ENCODE measurements at regions not wholly inside any gene's neighbourhood (a gene's known extent, or its start where the extent isn't known, plus 50 kb on each side); places are given as distances from the start of the nearest gene placed in this dataset.

- DNase-seq, result no peak
- Histone ChIP-seq H4K20me1 (ENCODE audit: insufficient read depth) (no peaks in the 10 kb centered on the region), H3K9me3 (no peaks in the 10 kb centered on the region), H3K27me3 (ENCODE audit: insufficient read depth) (no peaks in the 10 kb centered on the region), H2AFZ (ENCODE audit: low read depth) (no peak overlapping the region), H3K4me1 (ENCODE audit: control insufficient read depth in 1 of 2, insufficient read depth in 2 of 2, low read depth in 1 of 2, low read length in 1 of 2) (no peaks in the 10 kb centered on the region), H3F3A (replicated peaks; ENCODE audit: insufficient read depth) (no peaks in the 10 kb centered on the region), H3K4me3 (ENCODE audit: low read depth in 2 of 2, low read length in 1 of 2) (no peak overlapping the region), H3K27ac (ENCODE audit: low read depth in 2 of 2, low read length in 1 of 2) (no peak overlapping the region), H3K9ac (no peak overlapping the region), H3K9me2 (no peaks in the 10 kb centered on the region), H3K36me3 (replicated peaks in 1 of 2; ENCODE audit: control insufficient read depth in 1 of 2, insufficient read depth in 2 of 2, low read length in 1 of 2) (no peaks in the 10 kb centered on the region), H3K4me2 (no peak overlapping the region), H3K79me2 (ENCODE audit: insufficient read depth) (no peaks in the 10 kb centered on the region)
- ChIA-PET CTCF (no interaction called here), POLR2A (no interaction called here)
- no peak for TF ChIP-seq RXRA (IDR thresholded peaks at IDR 0.05; ENCODE audit: borderline replicate concordance, low read depth)
- TF ChIP-seq YY1 (IDR thresholded peaks at IDR 0.05; ENCODE audit: low read depth), result no peak
- no peak for TF ChIP-seq CHD2 (IDR thresholded peaks at IDR 0.05; ENCODE audit: low read length, partially characterized antibody)
- no peak for TF ChIP-seq NRF1 (IDR thresholded peaks at IDR 0.05; ENCODE audit: low read depth, low read length)
- TF ChIP-seq REST (IDR thresholded peaks at IDR 0.05; ENCODE audit: low read depth, low read length), result no peak
- TF ChIP-seq GABPA (IDR thresholded peaks at IDR 0.05; ENCODE audit: low read depth), result no peak
- TF ChIP-seq TCF12 (IDR thresholded peaks at IDR 0.05), result no peak
- TF ChIP-seq MXI1 (IDR thresholded peaks at IDR 0.05; ENCODE audit: low read depth, low read length), result no peak
- no peak for TF ChIP-seq FOSL2 (IDR thresholded peaks at IDR 0.05; ENCODE audit: borderline replicate concordance, low read depth)
- TF ChIP-seq ZBTB33 (IDR thresholded peaks at IDR 0.05; ENCODE audit: borderline replicate concordance, low read depth), result no peak
- TF ChIP-seq FOXM1 (IDR thresholded peaks at IDR 0.05; ENCODE audit: low read depth), result no peak
- 0% methylated on average over 1 of the region's 1 CpG for WGBS (ENCODE audit: low lambda C conversion rate)
Measured at GRCh38 chr2:155427470-155427869, 729.0 kb downstream of the KCNJ3 start.

- H3K9ac ChIP-seq, result no peak overlapping the region
- no peaks in the 10 kb centered on the region for H3K9me3 ChIP-seq
- no peak overlapping the region for H2AFZ ChIP-seq (ENCODE audit: low read depth)
- TF ChIP-seq TEAD4 (IDR thresholded peaks at IDR 0.05; ENCODE audit: borderline replicate concordance, insufficient read depth) (no peak), FOXM1 (IDR thresholded peaks at IDR 0.05; ENCODE audit: low read depth) (no peak), RCOR1 (IDR thresholded peaks at IDR 0.05; ENCODE audit: low read length) (no peak), MEF2A (IDR thresholded peaks at IDR 0.05; ENCODE audit: borderline replicate concordance, low read depth) (no peak), GABPA (IDR thresholded peaks at IDR 0.05; ENCODE audit: low read depth) (no peak), POLR2AphosphoS5 (IDR thresholded peaks at IDR 0.05; ENCODE audit: low read depth, low read length) (no peak), USF1 (IDR thresholded peaks at IDR 0.05; ENCODE audit: borderline replicate concordance, low read depth) (no peak), EP300 (IDR thresholded peaks at IDR 0.05; ENCODE audit: borderline replicate concordance in 1 of 2, low read depth in 1 of 2, low read length in 1 of 2) (no peak), MAX (IDR thresholded peaks at IDR 0.05; ENCODE audit: low read depth) (no peak), RFX5 (IDR thresholded peaks at IDR 0.05; ENCODE audit: low read length) (no peak), MXI1 (IDR thresholded peaks at IDR 0.05; ENCODE audit: low read depth, low read length) (no peak)
- H3K36me3 ChIP-seq (replicated peaks in 1 of 2; ENCODE audit: control insufficient read depth in 1 of 2, insufficient read depth in 2 of 2, low read length in 1 of 2), result no peaks in the 10 kb centered on the region
- ChIA-PET POLR2A (no interaction called here), CTCF (no interaction called here)
- no peaks in the 10 kb centered on the region for H3K9me2 ChIP-seq
- no peaks in the 10 kb centered on the region for H3K27me3 ChIP-seq (ENCODE audit: insufficient read depth)
- no peaks in the 10 kb centered on the region for H3F3A ChIP-seq (replicated peaks; ENCODE audit: insufficient read depth)
- WGBS (ENCODE audit: low lambda C conversion rate), result 5% methylated on average over 2 of the region's 2 CpGs
- H3K4me1 ChIP-seq (ENCODE audit: control insufficient read depth in 1 of 2, insufficient read depth in 2 of 2, low read depth in 1 of 2, low read length in 1 of 2), result no peaks in the 10 kb centered on the region
- H3K4me3 ChIP-seq (ENCODE audit: low read depth in 2 of 2, low read length in 1 of 2), result no peak overlapping the region
- H3K27ac ChIP-seq (ENCODE audit: low read depth in 2 of 2, low read length in 1 of 2), result no peak overlapping the region
- no peaks in the 10 kb centered on the region for H4K20me1 ChIP-seq (ENCODE audit: insufficient read depth)
- no peak overlapping the region for H3K4me2 ChIP-seq
- no peaks in the 10 kb centered on the region for H3K79me2 ChIP-seq (ENCODE audit: insufficient read depth)
- DNase-seq, result no peak
Measured at GRCh38 chr2:155424518-155424917, 726.0 kb downstream of the KCNJ3 start.
